IPS-NIHi11 (cell line): ENCODE measurements at regions not wholly inside any gene's neighbourhood (a gene's known extent, or its start where the extent isn't known, plus 50 kb on each side); places are given as distances from the start of the nearest gene placed in this dataset.

ENCODE experiments used
- DNase-seq: peaks from one replicate; pipeline ENCODE4 v3.0.0; 2012; ENCODE audit warnings: mixed read lengths, low spot score

DNA sequence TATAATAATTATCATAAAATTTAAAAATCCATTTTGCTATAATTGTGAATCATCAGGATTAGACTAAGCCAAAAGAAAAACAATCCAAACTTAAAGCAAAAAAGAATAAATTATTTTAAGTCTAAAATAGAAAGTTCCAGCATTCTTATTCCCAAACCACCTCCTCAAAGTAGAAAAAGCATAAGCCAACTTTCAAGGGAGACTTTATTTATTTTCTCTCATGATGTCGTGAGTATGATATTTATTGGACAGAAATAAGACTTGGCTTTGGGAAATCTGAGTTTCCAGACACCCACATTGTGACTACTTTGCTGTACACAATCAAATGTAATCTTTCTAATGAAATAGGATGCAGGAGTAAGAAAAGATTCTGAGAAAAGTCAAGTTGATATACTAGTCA is 372.1 kb downstream of the MTRR start:
- DNase-seq, result no peak

DNA sequence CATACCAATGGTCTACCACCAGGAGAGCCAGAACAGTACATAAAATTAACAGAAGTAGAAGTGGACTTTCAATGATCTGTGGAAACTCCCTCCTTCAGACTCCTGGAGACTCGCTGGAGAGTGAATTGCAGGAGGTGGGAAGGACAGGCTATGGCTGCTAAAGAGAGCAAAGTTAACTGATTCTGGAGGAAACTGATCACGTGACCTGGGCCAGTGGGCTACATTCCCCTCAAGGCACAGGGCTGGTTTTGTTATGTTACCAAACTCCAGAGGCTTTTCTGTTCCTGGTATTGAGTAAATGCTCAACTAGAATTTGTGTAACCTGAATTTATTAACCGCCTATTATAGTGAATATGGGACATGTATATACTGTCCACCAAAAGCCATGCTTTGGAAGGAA is 372.6 kb downstream of the MTRR start:
- DNase-seq, result no peak

DNA sequence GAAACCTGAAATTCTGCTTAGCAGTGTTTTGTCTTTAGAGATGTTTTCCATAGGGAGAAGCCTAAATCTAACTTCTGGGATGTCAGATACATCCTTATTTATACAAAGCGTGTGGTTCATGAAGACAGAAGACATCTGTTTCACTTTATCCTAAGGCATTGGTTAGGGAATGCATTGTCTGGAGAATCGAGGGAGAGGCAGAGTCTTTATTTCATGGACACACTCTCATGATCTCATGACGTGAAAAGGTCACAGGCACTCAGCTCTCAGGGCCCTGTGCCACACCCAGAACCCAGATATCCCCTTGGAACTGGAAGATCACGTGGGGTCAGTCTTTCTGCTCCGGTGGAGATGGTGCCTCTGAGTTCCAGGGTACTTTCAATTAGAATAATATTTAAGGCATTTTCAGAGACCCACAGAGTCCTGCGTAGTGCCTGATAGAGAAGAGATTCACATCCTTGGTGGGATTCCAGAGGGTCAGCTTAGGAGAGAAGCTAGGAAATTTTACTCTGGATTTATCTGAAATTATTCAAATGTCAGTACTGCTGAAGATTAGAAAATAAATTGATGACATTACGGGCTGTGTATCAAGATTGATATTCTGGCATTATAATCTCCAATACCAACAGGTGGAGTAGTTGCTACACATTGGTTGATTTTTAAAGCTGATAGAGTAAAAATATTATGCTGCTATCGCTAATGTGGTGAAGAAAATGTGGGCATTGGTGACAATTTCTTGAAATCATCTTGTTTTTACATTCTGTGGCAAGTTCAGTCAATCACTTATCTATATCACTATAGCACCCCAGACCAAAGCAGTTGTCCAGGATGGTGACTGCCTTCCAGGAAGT is 378.3 kb downstream of the MTRR start:
- DNase-seq, result no peak

DNA sequence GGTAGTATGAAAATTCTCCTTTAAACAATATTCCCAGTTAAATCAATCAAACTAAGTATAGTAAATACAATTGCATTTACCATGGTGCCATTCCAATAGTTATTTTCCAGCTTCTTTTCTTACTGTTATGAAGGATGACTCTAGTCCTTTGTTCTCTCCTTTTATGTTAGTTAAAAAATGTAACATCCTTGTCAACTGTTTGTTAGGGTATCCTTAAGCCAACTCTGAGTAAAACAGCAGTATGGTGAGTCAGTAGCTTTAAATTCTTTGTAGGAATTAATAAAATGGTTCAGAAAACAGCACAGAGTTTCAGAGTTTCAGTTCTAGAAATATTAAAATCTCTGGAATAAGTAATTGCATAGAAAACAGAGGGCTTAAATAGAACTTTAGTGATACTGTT is 384.4 kb downstream of the MTRR start:
- DNase-seq, result no peak

DNA sequence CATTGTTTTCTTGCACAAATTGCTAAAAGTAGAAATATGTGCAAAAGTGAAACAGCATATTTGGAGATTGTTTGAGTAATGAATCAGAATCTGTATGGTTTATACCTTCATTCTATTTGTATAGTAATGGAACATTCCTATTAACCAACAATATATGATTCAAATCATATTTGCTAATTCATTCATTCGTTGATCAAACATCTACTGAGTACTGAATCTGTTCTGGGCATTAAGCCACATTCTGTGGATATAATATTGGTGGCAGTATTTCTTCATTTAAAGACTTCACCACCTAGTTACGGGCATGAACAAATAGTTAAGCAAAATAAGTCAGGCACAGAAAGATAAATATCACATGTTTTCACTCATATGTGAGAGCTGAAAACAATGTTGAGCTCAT is 385.7 kb downstream of the MTRR start:
- no peak for DNase-seq

DNA sequence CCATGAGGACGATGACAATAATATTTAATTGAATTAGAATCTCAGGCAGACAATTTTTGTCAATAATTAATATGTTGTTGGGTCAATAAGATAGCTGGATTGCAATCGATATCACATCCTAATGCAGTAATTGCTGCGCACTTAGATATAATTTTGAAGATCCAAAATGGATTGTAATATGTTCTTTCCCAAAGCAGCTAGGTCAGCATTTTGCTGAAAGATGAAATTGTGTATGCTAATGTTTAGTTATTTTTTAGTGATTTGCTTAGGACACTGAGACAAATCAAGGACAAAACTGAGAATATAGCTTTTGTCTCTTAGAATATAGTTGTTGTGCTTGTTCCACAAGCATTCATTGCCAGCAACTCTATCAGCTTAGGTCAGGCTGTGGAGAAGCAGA is 389.9 kb downstream of the MTRR start:
- no peak for DNase-seq

DNA sequence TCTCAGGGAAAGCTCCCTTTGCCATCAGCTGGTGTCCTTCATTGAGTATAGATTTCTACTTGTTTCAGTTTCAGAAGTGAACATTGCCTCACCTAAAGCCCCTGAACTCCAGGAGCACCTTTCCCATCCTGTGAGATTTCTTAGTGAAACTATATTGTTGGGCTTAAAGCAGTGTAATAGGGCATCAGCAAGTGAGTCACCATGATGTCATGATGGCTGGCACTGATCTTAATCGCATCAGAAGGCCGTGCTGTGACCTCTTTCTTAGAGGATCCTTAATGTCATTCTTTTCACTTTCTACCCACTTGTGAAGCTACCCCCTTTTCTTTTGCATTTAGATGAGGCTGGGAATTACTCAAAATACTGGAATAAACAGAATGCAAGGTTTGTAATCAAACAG is 401.3 kb downstream of the MTRR start:
- DNase-seq, result no peak

DNA sequence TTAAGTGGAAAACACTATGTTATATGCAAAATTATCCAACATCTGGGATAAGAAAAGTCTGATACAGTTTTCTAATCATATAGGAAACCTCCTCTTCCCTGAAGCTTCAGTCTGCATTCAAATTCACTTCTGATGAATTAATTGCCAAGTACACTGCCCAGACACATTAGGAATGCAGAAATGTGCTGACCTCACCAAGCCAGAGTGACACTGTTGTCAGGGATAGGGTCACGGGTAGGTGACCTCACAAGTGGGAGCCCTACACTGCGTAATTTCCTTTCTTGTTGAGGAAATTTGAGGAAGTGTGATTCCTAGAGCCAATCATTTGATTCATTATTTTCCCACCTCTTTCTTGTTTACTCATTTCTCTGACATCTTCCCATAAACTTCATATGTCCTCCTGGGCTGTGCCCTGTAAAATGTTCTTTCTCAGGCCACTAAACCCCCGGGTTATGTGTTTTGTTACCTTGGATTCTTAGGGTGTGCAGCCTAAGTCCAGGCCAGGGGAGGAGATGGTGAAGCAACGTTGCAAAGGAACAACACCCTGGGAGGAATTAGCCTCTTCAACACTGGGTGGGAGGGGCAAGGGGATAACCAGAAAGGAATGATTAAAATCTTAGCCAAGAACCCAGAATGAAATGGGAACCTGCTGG is 411.9 kb downstream of the MTRR start:
- DNase-seq, result no peak

DNA sequence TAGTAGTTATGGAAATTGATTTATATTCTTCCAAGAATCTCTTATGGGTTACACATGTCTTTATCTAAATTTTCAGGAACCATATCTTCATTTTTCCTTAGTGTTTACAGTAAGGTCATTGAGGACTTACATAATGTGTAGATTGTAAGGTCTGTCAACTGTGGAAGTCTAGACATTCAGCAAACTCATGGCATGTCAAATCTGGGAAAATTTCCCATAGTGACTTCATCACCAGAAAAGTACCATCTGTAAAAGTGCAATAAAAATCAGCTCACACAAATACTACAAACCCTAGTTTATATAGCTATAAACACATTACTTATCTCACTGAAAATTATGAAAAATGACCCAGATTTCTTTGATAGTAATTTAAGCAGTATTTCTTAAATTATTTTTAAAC is 419.4 kb downstream of the MTRR start:
- DNase-seq, result no peak

DNA sequence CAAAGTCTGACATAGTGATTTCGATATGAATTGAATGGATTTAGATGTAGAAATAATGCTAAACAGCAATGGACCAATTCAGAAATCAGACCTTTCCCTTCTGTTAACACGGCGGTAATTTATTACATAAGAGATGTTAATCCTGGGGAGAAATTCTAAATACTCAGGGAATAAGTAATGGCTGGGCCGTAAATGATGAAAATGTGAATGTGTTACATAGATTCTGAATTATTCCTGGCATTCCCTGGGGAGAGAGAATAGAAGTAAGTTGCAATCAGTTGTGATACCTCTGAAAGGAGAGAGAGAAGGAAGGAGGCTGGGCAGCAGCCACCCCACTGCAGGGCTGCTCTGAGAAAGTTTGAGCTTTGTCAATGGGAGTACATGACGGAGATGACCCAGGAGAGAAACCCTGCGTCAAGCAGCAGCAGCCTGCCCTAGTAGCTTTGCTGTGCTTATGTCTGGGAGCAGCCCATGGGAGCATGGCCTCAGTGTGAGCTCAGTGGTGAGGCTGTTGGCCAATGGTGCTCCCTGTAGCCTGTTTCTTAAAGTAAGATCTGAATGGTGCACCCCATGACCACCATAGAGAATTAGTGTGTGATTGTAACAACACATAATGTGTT is 420.1 kb downstream of the MTRR start:
- DNase-seq, result no peak

DNA sequence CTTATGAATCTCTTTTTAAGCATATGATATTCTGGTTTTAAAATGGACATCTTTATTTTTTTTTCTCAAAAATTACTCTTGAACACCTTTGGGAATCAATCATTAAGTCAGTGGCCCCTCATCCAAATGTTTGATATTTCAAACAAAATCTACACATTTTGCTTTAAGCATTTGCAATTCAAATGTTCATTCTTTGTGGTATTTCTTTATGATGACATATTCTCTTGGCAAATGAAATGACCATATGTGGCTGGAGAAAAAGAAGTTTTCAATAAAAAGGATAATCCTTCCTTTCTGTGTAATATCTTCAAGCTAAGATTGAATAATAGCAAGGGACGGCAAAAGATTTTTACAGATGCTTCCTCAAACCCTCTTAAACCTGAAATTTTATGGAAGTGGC is 420.8 kb downstream of the MTRR start:
- no peak for DNase-seq

DNA sequence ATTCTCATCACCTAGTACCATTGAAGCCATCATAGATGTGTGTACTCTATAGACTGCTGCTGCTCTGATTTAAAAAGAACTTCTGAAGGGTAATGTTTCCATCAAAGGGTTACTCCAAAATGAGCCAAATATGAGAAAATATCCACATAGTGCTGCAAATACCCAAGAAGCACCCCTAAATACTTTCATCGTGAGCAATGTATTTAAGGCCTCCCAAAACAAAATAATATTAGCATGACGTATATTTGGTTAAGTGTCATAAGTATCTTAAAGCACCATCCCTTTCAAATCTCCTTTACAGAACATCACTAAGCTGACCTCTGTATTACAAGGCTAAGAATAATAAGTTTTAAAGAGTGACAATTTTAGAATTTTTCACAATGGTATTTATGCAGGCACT is 421.8 kb downstream of the MTRR start:
- no peak for DNase-seq

DNA sequence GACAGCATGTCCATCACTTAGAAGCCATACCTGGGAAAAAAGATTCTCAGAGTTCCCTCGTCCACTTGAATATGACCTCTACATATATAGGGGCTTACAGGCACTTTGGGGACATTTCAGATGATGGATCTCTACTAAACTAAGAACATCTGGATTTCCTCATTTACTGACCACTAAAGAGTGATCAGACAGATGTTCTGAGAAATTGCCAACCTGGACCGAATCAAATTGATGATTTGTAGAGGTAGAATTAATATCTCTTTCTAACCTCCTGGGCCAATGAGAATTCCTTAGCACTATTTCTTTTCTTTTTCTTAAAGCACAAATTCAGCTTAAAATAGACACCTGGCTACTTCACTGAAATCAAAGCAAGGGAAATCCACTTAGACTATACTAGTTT is 422.7 kb downstream of the MTRR start:
- no peak for DNase-seq

DNA sequence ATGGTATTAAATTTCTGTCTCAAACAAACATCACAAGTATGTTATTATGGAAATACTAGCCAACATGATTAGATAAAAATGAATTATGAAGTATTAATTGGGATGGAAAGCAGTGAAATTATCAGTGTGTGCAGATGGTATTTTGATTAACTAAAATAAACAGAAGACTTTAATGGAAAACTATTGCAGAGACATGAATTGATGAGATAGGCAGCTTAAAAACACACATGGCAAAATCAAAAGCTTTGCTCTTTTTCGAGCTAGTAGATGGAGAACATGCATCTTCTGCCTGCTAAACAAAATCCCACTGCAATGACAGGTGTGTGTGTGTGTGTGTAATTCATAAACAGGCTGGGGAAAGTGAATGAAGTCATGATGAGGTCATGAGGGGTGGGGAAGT is 426.2 kb downstream of the MTRR start:
- no peak for DNase-seq

DNA sequence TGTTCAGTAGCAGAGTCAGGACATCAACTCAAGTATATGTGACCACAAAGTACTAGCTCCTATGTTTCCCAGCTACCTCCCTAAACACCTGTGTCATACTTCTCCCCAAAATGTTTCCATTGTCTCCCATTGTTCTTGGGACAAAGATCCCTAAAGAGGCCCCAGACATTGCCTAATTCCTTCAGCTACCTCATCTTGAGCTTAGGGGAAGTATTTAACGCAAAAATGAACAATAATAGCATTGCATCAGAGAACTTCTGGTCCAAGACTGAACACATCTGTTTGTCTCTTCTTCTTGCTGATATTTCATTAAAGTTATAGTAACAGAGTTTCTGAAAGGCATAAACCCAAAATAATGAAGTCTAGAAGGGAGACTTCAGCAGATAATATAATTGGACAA is 430.8 kb downstream of the MTRR start:
- DNase-seq, result no peak

DNA sequence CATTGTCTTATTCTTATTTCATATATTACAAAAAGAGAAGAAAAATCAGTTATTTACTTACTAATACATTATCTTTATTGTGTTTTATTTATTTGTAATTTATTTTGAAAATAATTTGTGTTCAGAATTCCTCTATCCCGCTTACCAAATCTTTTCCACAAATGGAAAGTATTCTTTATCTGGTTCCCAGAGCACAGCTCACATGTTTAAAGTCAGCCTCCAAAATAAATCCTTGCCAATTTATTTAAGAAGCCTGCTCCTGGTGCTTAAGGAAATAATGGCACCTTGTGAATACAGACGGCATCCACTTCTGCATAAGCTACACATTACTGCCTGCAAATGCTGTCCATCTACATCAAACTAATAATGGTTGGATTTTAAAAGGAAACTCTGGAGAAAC is 435.4 kb downstream of the MTRR start:
- no peak for DNase-seq

DNA sequence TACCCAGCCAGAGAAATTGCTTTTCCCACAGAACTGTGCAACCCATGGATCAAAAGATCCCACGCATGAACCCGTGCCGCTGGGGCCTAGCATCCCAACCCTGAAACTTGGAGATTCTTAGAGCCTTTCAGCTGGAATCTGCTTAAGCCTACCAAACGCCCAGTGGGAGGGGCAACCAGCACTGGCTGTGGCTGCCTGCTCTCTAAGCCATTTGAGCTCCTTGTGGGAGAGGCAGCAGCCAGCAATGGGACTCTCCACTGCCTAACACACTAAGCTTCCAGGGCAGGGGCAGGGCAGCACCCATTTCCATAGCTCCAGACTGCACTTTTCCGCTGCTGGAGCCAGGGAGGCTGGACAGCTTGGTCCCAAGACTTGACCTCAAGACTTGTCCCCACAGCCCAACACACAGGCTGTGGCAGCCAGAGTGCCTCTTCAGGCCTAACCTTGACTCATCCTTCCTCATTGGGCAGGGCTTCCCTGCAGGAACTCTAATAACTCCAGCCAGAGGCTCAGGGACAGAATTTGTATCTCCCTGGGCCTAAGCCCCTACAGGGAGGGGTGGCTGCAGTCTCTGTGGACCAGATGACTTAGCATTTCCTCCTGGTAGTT is 437.4 kb downstream of the MTRR start:
- DNase-seq, result no peak

DNA sequence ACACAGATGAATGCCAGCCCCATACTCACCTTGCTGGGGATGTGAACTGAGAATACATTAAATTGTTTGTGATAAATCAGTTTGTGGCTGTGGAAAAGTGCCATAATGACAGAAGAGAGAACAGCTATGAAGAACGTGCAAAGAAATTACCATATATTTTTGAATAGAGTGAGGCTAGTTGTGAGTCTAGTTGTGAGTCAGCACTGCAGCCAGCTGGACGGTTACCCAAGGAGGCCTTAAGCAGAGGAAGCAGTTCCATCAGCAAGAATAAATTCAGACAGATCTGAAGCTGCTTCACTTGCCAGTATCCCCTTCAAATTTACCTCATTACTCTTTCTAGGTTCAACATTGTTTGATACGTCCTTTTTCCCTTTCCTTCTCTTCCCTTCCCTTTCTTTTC is 446.0 kb downstream of the MTRR start:
- DNase-seq, result no peak

DNA sequence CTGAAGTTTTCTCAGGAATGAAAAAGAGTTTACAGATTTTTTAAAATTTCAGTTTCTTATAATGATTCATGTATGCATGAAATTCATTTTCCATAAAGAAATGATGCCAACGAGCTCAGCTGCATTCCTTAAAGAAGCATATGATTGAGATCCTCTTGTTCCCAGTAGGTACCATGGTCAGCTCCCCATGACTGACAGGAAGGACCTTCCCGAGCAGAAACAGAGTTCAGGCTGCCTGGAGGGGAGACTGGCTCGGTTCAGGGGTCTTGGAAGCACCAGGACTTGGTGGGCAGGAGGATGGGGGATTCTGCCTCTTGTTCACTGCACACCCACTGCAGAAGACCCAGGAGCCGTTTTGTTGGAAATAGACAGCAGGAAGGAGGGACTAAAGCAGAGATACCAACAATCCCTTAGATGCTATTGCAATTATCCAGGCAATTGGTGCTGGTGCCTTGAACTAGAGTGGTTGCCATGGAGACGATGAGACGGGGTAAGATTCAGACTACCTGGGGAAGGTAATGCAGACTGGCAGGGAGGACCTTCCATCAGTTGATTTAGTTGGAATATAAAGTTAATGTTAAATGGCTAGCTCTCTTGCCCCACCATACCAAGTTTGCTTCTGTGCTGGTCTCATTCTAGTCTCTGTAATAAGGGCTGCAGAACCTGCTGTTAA is 447.8 kb downstream of the MTRR start:
- DNase-seq, result peak; percentile 50

DNA sequence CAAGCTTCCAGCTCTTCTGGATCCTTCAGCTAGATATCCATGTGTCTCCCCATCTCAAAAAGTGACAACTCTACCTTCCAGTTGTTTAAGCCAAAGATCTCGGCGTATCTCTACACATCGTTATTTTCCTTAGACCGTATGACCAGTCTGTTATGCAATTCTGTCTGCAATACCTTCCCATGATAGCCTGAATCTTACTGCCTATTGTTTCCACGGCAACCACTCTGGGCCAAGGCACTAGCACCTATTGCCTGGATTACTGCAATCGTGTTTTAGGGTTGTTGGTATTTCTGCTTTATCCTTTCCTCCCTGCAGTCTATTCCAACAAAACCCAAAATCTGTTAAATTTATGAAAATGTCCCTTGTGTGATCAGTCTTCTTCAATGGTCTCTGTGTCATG is 448.4 kb downstream of the MTRR start:
- DNase-seq, result no peak

DNA sequence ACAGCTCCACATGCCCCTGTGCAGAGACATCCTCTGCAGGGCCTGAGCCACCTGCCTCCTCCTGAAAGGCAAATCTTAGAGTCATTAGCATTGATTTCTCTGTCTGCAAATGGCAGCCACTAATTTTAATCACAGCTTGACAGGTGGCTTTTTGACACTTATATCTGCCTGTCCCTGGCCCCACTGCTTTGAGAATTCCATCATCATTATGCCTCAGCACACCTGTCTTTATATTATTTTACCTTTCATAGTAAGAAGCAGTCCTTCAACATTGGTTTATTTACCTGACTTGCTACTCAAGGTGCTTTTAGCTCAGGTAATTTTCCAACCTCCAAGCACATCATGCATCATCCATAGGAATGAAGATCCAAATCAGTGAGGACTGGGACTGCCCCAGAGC is 451.3 kb downstream of the MTRR start:
- no peak for DNase-seq

DNA sequence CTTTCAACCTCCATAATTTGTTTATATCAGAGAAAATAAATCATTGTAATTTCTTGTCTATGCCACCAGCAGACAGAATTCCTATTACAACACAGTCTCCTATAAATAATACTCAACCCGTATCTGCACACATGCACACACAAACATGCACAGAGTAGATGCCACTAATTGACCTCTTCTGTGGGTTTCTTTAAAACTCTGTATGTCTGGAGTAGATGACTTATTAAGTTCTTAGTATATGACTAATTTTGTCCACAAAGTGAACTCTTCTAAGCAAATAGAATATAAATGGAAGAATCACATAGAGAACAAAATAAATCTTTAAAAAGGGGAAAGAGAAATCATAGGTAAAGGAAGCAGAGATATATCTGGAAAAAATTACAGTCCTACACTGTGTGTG is 452.3 kb downstream of the MTRR start:
- no peak for DNase-seq

DNA sequence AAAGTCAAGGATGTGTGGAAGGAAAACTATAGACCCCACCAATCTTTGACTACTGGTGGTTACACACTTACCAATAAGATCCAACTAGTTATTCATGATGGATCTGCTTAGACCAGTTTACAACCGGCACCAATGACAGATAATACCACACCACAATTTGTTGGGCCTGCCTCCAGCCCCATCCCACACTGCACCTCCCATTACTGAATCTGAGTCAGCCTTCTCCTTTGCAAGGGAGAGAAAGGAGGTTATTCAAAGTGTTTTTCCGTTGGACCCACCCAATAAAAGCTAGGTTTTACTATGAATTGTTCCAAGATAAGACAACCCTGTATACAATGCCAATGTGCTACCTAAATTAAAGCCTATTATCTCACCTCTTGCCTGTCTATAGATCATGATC is 453.5 kb downstream of the MTRR start:
- no peak for DNase-seq
